GM12892 (cell line): ENCODE measurements at regions not wholly inside any gene's neighbourhood (a gene's known extent, or its start where the extent isn't known, plus 50 kb on each side); places are given as distances from the start of the nearest gene placed in this dataset.

Experiments used
- POLR2A ChIP-seq: IDR thresholded peaks from 2 replicates; pipeline ENCODE4 v1.6.1; 2011; ENCODE audit warnings: low read depth, low read length, control low read depth
- POLR2AphosphoS5 ChIP-seq: IDR thresholded peaks from 2 replicates; pipeline ENCODE4 v1.6.1; 2011; ENCODE audit warnings: low read depth, low read length, control low read depth
- TAF1 ChIP-seq: IDR thresholded peaks from 2 replicates; pipeline ENCODE4 v1.6.1; 2011; ENCODE audit warnings: low read depth, mild to moderate bottlenecking, control low read depth, low read length, borderline replicate concordance

- no peak for TF ChIP-seq POLR2AphosphoS5
- no peak for TF ChIP-seq POLR2A
- no peak for TF ChIP-seq TAF1
Observed at GRCh38 chr9:108273988-108274387, 581.8 kb downstream of the ACTL7B start.
